ENCODE measurements at regions not wholly inside any gene's neighbourhood (a gene's known extent, or its start where the extent isn't known, plus 50 kb on each side); places are given as distances from the start of the nearest gene placed in this dataset.

GRCh38 chr6:9437836-9438235 is 977.0 kb downstream of the TFAP2A start:
- ChIA-PET CTCF (no interaction called here), POLR2A (ENCODE audit: unreplicated experiment) (no interaction called here)
- no peaks in the 10 kb centered on the region for H4K20me1 ChIP-seq (ENCODE audit: low read length)
- H3F3A ChIP-seq (ENCODE audit: low read length, unreplicated experiment), result no peaks in the 10 kb centered on the region
- no peaks in the 10 kb centered on the region for H3K9me2 ChIP-seq (replicated peaks; ENCODE audit: low read length)
- no peak overlapping the region for H3K4me2 ChIP-seq (ENCODE audit: low read length)
- no peaks in the 10 kb centered on the region for H3K9me3 ChIP-seq (ENCODE audit: low read length)
- no peaks in the 10 kb centered on the region for H3K36me3 ChIP-seq (ENCODE audit: low read depth, low read length)
- DNase-seq (peak; percentile 14), ATAC-seq (no peak)
- H3K27me3 ChIP-seq (ENCODE audit: low read length), result 0 out of 2 replicates have a peak, but pooled peaks cover 13% of the 10 kb centered on the region
- H3K9ac ChIP-seq (ENCODE audit: low read length), result no peak overlapping the region
- BruUV-seq (replicated peaks), result no TSS peak
- intact Hi-C loops (cut with micrococcal nuclease), result no loop called here
- H3K4me3 ChIP-seq (ENCODE audit: low read length), result no peak overlapping the region
- no peaks in the 10 kb centered on the region for H3K4me1 ChIP-seq (ENCODE audit: insufficient read depth, low read length)
- TF ChIP-seq EZH2 (IDR thresholded peaks at IDR 0.05; ENCODE audit: low read length, unreplicated experiment) (no peak), EZH2phosphoT487 (IDR thresholded peaks at IDR 0.05; ENCODE audit: borderline replicate concordance, low read length) (no peak), CTCF (conservative IDR thresholded peaks at IDR 0.05; ENCODE audit: low read depth, low read length) (no peak)
- H2AFZ ChIP-seq (ENCODE audit: low read length), result no peak overlapping the region
- H3K79me2 ChIP-seq (ENCODE audit: low read length), result no peaks in the 10 kb centered on the region
- H3K27ac ChIP-seq (ENCODE audit: low read length), result no peak overlapping the region

GRCh38 chr6:9435281-9435680 is 979.6 kb downstream of the TFAP2A start:
- no peaks in the 10 kb centered on the region for H3K4me1 ChIP-seq (ENCODE audit: insufficient read depth, low read length)
- CTCF ChIA-PET, result no interaction called here
- intact Hi-C loops (cut with micrococcal nuclease), result no loop called here
- no peaks in the 10 kb centered on the region for H3F3A ChIP-seq (ENCODE audit: low read length, unreplicated experiment)
- no peaks in the 10 kb centered on the region for H3K79me2 ChIP-seq (ENCODE audit: low read length)
- TF ChIP-seq CTCF (conservative IDR thresholded peaks at IDR 0.05; ENCODE audit: low read depth, low read length) (no peak), EZH2 (IDR thresholded peaks at IDR 0.05; ENCODE audit: low read length, unreplicated experiment) (no peak), EZH2phosphoT487 (IDR thresholded peaks at IDR 0.05; ENCODE audit: borderline replicate concordance, low read length) (no peak)
- no peaks in the 10 kb centered on the region for H3K36me3 ChIP-seq (ENCODE audit: low read depth, low read length)
- ATAC-seq (no peak), DNase-seq (no peak)
- H3K9ac ChIP-seq (ENCODE audit: low read length), result no peak overlapping the region
- POLR2A ChIA-PET (ENCODE audit: unreplicated experiment), result no interaction called here
- H3K4me2 ChIP-seq (ENCODE audit: low read length), result no peak overlapping the region
- H3K9me3 ChIP-seq (ENCODE audit: low read length), result no peaks in the 10 kb centered on the region
- H3K4me3 ChIP-seq (ENCODE audit: low read length), result no peak overlapping the region
- no peaks in the 10 kb centered on the region for H4K20me1 ChIP-seq (ENCODE audit: low read length)
- no TSS peak for BruUV-seq (replicated peaks)
- 0 out of 2 replicates have a peak, but pooled peaks cover 6% of the 10 kb centered on the region for H3K27me3 ChIP-seq (ENCODE audit: low read length)
- H2AFZ ChIP-seq (ENCODE audit: low read length), result no peak overlapping the region
- H3K9me2 ChIP-seq (replicated peaks; ENCODE audit: low read length), result no peaks in the 10 kb centered on the region
- no peak overlapping the region for H3K27ac ChIP-seq (ENCODE audit: low read length)

GRCh38 chr6:9431945-9432344 is 982.9 kb downstream of the TFAP2A start:
- no peaks in the 10 kb centered on the region for H3K4me1 ChIP-seq (ENCODE audit: insufficient read depth, low read length)
- DNase-seq (no peak), ATAC-seq (no peak)
- H3K9me2 ChIP-seq (replicated peaks; ENCODE audit: low read length), result no peaks in the 10 kb centered on the region
- H3K4me2 ChIP-seq (ENCODE audit: low read length), result no peak overlapping the region
- ChIA-PET CTCF (no interaction called here), POLR2A (ENCODE audit: unreplicated experiment) (no interaction called here)
- H3F3A ChIP-seq (ENCODE audit: low read length, unreplicated experiment), result no peaks in the 10 kb centered on the region
- intact Hi-C loops (cut with micrococcal nuclease), result no loop called here
- no peak overlapping the region for H2AFZ ChIP-seq (ENCODE audit: low read length)
- H4K20me1 ChIP-seq (ENCODE audit: low read length), result no peaks in the 10 kb centered on the region
- no peaks in the 10 kb centered on the region for H3K9me3 ChIP-seq (ENCODE audit: low read length)
- no peaks in the 10 kb centered on the region for H3K79me2 ChIP-seq (ENCODE audit: low read length)
- TF ChIP-seq EZH2phosphoT487 (IDR thresholded peaks at IDR 0.05; ENCODE audit: borderline replicate concordance, low read length) (no peak), CTCF (conservative IDR thresholded peaks at IDR 0.05; ENCODE audit: low read depth, low read length) (no peak), EZH2 (IDR thresholded peaks at IDR 0.05; ENCODE audit: low read length, unreplicated experiment) (no peak)
- BruUV-seq (replicated peaks), result no TSS peak
- H3K4me3 ChIP-seq (ENCODE audit: low read length), result no peak overlapping the region
- H3K27me3 ChIP-seq (ENCODE audit: low read length), result 0 out of 2 replicates have a peak, but pooled peaks cover 6% of the 10 kb centered on the region
- no peaks in the 10 kb centered on the region for H3K36me3 ChIP-seq (ENCODE audit: low read depth, low read length)
- H3K27ac ChIP-seq (ENCODE audit: low read length), result no peak overlapping the region
- no peak overlapping the region for H3K9ac ChIP-seq (ENCODE audit: low read length)

Measured in PC-3 (cell line).